NCI-H69 (cell line): ENCODE measurements at regions not wholly inside any gene's neighbourhood (a gene's known extent, or its start where the extent isn't known, plus 50 kb on each side); places are given as distances from the start of the nearest gene placed in this dataset.
"Not testable (repeated sequence)": the region's sequence is repeated elsewhere in the genome, so short reads cannot be mapped to it uniquely, and the experiment has no call there.

Source experiments
- DNase-seq: peaks from one replicate; lab custom pipeline; 2025; lab: John Stamatoyannopoulos, UW

DNA sequence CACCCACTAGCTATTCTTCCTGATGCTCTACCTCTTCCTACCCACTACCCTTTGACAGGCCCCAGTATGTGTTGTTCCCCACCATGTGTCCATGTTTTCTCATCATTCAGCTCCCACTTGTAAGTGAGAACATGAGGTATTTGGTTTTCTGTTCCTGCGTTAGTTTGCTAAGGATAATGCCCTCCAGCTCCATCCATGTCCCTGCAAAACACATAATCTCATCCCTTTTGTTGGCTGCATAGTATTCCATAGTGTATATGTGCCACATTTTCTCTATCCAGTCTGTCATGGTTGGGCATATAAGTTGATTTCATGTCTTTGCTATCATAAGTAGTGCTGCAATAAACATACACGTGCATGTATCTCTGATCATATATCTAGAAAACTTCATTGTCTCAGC is 218.3 kb upstream of the STXBP5 start:
- DNase-seq: no peak

DNA sequence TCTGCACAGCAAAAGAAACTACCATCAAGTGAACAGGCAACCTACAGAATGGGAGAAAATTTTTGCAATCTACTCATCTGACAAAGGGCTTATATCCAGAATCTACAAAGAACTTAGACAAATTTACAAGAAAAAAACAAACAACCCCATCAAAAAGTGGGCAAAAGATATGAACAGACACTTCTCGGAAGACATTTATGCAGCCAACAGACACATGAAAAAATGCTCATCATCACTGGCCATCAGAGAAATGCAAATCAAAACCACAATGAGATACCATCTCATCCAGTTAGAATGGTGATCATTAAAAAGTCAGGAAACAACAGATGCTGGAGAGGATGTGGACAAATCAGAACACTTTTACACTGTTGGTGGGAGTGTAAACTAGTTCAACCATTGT is 216.3 kb upstream of the STXBP5 start:
- not testable (repeated sequence) for DNase-seq

GRCh38 chr6:146989860-146990259 is 214.4 kb upstream of the STXBP5 start:
- DNase-seq: no peak

DNA sequence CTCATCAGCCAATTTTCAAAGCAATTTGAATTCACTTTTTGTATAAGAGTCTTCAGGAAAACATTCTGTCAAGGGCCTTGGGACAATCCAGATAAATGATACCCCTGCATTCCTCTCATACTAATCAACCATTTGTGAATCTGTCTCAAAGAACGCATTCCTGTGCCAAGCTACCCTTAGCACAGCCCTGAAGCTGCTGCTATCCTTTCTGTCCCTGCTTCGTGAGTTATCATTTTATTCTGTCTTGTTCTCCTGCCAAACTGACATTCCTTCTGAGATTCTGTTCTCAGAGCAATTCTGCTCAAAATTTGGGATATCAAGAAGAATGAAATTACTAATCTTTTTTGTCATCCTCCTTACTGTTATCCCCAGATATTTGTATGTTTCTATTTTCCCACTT is 213.9 kb upstream of the STXBP5 start:
- no peak for DNase-seq

GRCh38 chr6:146990821-146991798 is 213.1 kb upstream of the STXBP5 start:
- no peak for DNase-seq

- DNase-seq: no peak
These were observed 207.2 kb upstream of the STXBP5 start for GRCh38 chr6:146997062-146997461.

DNA sequence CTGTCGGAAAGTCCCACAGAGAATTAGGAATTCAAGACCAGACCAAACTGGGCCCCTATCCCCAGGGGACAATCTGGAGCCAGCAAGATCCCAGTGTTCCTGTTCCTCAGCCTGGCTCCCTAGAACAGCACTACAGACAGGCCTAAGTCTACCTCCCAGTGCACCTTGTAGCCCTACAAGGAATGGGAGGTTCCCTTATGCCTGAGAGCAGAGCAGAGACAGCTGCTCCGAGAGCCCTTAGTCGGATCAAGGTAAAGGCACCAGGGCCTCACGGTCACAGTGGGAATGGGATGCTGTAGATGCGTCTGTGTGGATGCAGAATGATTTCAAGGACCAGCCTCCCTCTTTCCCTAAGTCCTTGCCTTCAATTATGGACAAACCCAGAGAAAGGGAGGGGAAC is 204.5 kb upstream of the STXBP5 start:
- no peak for DNase-seq

DNA sequence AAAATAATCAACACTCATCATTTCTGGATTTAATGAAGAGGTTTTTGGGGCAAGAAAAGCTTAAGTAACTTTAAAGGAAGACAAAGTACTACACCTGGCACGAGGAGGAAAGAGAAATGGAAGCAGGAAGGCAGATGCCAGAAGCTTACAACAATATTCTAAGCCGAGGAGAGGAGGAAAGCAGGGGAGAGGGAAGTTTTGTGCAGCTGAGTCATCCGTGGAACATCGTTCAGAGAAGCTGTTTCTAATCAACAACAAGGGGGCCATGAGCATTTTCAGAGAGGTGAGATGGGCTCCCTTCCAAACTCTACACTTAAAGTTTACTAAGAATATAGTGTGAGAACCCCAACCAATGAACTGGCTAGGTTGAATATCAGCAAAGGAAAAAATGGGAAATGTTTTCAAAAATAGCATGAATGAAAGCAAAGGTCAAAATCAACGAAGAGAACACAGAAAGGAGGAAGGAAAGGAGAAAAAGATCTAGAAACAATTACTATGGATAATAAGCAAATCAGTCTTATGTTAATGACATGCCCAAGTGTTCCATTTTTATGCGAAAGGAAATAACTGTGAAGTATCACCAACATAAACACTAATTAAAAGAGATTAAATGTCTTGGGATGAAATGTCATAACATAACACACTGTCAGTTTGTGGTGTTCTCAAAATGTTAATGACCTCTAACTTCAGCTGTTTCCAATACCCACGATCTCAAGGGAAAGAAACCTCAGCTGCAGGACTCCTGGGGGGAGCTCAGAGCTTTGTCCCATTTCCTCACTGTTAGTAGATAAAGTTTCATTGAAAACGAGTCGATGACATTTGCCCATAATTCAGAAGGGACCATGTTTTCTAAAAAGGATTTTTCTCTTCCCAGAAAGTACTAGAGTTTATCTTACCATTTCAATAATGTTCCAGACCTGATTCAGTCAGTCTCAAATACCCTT is 203.4 kb upstream of the STXBP5 start:
- no peak for DNase-seq

GRCh38 chr6:147001621-147002020 is 202.6 kb upstream of the STXBP5 start:
- DNase-seq: no peak

- no peak for DNase-seq
These were observed 201.0 kb upstream of the STXBP5 start for GRCh38 chr6:147003186-147003585.

DNA sequence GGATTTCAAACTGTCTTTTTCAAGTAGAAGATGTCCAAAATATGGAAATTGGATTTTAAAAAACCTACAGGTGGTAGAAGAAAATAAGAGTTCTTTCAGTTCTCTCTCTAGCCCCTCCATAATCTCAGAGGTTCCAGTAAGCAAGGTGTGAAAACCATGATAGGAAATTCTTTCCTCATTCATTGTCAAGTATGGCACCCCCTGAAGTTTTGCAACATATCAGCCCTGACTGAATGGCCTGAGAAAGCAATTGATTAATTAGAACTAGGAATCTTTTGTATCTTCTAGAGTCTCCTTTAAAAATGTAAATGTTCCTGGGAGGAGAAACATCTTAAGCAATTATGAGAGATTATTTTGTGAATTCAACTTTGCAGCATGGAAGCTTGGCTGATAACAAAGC is 198.7 kb upstream of the STXBP5 start:
- peak; percentile 25 for DNase-seq

DNA sequence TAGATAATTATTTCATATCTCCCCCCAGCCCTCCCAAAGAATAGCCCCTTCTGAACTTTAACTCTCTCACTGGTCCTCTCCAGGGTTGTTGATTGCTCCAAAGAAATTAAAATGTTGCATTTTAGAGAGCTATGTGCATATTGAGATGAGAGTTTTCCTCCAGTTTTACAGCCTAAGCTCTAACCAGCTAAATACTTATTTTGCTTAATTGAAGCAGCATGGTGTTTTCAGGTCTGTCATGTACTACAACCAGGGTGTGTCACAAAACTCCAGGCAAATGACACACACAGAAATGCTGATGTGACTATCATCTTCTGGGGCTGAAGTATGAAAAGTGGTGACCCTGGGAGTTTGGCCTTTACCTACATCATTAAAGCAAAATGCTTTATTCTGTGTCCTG is 196.8 kb upstream of the STXBP5 start:
- DNase-seq: no peak

GRCh38 chr6:147009358-147009757 is 194.9 kb upstream of the STXBP5 start:
- no peak for DNase-seq

GRCh38 chr6:147015674-147016073 is 188.5 kb upstream of the STXBP5 start:
- DNase-seq: no peak

GRCh38 chr6:147016440-147016839 is 187.8 kb upstream of the STXBP5 start:
- DNase-seq: no peak

- no peak for DNase-seq
These were observed 187.1 kb upstream of the STXBP5 start for GRCh38 chr6:147017153-147017552.

GRCh38 chr6:147019001-147019400 is 185.2 kb upstream of the STXBP5 start:
- no peak for DNase-seq

- DNase-seq: no peak
These were observed 182.2 kb upstream of the STXBP5 start for GRCh38 chr6:147022041-147022440.

- DNase-seq: peak; percentile 41
These were observed 181.1 kb upstream of the STXBP5 start for GRCh38 chr6:147023148-147023547.

- peak; percentile 79 for DNase-seq
These were observed 180.6 kb upstream of the STXBP5 start for GRCh38 chr6:147023581-147023980.

GRCh38 chr6:147029923-147030322 is 174.3 kb upstream of the STXBP5 start:
- peak; percentile 56 for DNase-seq

DNA sequence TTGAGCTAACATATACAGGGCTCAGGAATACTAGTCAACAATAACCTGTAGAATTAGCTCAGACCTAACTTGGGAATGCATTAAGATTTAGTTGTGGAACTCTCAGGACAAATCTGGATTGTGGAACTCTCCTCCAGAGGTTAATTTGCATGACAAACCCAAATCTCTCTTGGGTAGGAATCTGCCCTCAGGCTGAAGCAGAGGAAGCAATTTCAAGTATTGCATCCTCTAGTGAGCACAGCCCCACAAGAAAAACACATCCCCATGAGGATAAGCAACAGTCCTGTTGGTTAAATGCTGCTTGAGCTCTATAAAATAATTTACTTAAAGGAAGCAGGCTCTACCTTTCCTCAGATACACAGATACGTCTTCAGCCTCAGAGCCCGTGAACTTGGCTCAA is 170.9 kb upstream of the STXBP5 start:
- peak; percentile 28 for DNase-seq

DNA sequence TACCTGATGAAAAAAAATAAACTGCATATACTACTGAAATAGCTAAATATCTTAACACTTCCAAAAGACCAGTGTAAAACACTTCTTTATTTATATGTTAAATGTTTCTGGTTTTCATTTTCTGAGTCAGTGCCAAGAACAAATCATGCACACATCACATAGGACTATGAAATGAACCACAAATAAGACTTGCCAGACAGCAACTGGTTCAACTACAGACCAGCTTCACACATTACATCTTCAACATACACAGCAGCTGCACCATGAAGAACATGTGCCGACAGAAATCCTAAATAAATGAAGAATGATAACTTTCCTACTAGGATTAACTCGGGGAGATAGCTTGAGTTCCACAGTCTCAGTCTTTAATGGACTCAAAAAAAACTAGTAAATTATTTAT is 168.3 kb upstream of the STXBP5 start:
- DNase-seq: no peak
